ENCODE measurements at regions not wholly inside any gene's neighbourhood (a gene's known extent, or its start where the extent isn't known, plus 50 kb on each side); places are given as distances from the start of the nearest gene placed in this dataset.
"Not testable (repeated sequence)": the region's sequence is repeated elsewhere in the genome, so short reads cannot be mapped to it uniquely, and the experiment has no call there.

GRCh38 chr10:120208488-120208887 is 248.5 kb upstream of the PLPP4 start:
- DNase-seq, result no peak

GRCh38 chr10:120209124-120209762 is 247.8 kb upstream of the PLPP4 start:
- no peak for DNase-seq

GRCh38 chr10:120212275-120212674 is 244.8 kb upstream of the PLPP4 start:
- no peak for DNase-seq

GRCh38 chr10:120213283-120213682 is 243.7 kb upstream of the PLPP4 start:
- not testable (repeated sequence) for DNase-seq

- no peak for DNase-seq
Measured at GRCh38 chr10:120217736-120218135, 239.3 kb upstream of the PLPP4 start.

- peak in 1 of 2 experiments; percentile 6 for DNase-seq
Measured at GRCh38 chr10:120221873-120222485, 235.0 kb upstream of the PLPP4 start.

- no peak for DNase-seq
Measured at GRCh38 chr10:120229641-120230040, 227.4 kb upstream of the PLPP4 start.

GRCh38 chr10:120239695-120240094 is 217.3 kb upstream of the PLPP4 start:
- DNase-seq, result not testable (repeated sequence)

GRCh38 chr10:120251821-120252442 is 205.1 kb upstream of the PLPP4 start:
- DNase-seq, result no peak

GRCh38 chr10:120253131-120253530 is 203.9 kb upstream of the PLPP4 start:
- DNase-seq, result no peak

- DNase-seq, result no peak
Measured at GRCh38 chr10:120260456-120260855, 196.6 kb upstream of the PLPP4 start.

- no peak for DNase-seq
Measured at GRCh38 chr10:120262857-120263547, 194.0 kb upstream of the PLPP4 start.

- DNase-seq, result no peak
Measured at GRCh38 chr10:120266022-120266421, 191.0 kb upstream of the PLPP4 start.

- DNase-seq, result no peak
Measured at GRCh38 chr10:120270906-120271305, 186.1 kb upstream of the PLPP4 start.

- no peak for DNase-seq
Measured at GRCh38 chr10:120271696-120272095, 185.3 kb upstream of the PLPP4 start.

GRCh38 chr10:120272350-120272749 is 184.7 kb upstream of the PLPP4 start:
- no peak for DNase-seq

GRCh38 chr10:120278069-120278468 is 179.0 kb upstream of the PLPP4 start:
- no peak for DNase-seq

- no peak for DNase-seq
Measured at GRCh38 chr10:120279196-120279595, 177.8 kb upstream of the PLPP4 start.

GRCh38 chr10:120282421-120282820 is 174.6 kb upstream of the PLPP4 start:
- no peak for DNase-seq

- DNase-seq, result no peak
Measured at GRCh38 chr10:120282846-120283492, 174.1 kb upstream of the PLPP4 start.

GRCh38 chr10:120285408-120285807 is 171.6 kb upstream of the PLPP4 start:
- DNase-seq, result no peak

- no peak for DNase-seq
Measured at GRCh38 chr10:120286280-120286679, 170.7 kb upstream of the PLPP4 start.

- no peak for DNase-seq
Measured at GRCh38 chr10:120300513-120300912, 156.5 kb upstream of the PLPP4 start.

Data from activated CD4-positive, alpha-beta T cell treated with anti-CD3 and anti-CD28 coated beads, Interleukin-2, amount 50 U/mL, for 48 hours (primary cell).